Sigmoid colon (tissue), 6 donors: ENCODE measurements at regions not wholly inside any gene's neighbourhood (a gene's known extent, or its start where the extent isn't known, plus 50 kb on each side); places are given as distances from the start of the nearest gene placed in this dataset.

Experiments used
- DNase-seq: peaks from one replicate; pipeline ENCODE4 v3.0.0-alpha.2; 2019
- H3K27ac ChIP-seq, 4 donors: fragments of 200-600 bp; sonication (generic); one replicate each; pipeline ENCODE4 v1.5.1; 2016 to 2019; ENCODE audit warnings: mild to moderate bottlenecking in 1 of 4
- H3K27me3 ChIP-seq, 3 donors: fragments of 200-600 bp; sonication (generic); one replicate each; pipeline ENCODE4 v1.5.1; 2019; ENCODE audit warnings: mild to moderate bottlenecking in 1 of 3
- H3K36me3 ChIP-seq, 4 donors: fragments of 200-600 bp; sonication (generic); one replicate each; pipeline ENCODE4 v1.5.1; 2016 to 2019
- H3K4me1 ChIP-seq, 4 donors: fragments of 200-600 bp; sonication (generic); one replicate each; pipeline ENCODE4 v1.5.1; 2017 to 2019
- H3K4me3 ChIP-seq, 4 donors: fragments of 200-600 bp; sonication (generic); one replicate each; pipeline ENCODE4 v1.5.1; 2017 to 2019; ENCODE audit warnings: mild to moderate bottlenecking in 2 of 4, moderate library complexity in 1 of 4
- H3K9me3 ChIP-seq, 4 donors: fragments of 200-600 bp in 3 of 4; sonication (generic) in 3 of 4; one replicate each; pipeline versions ENCODE4 v1.5.1 to v1.6.1; 2013 to 2019
- CTCF ChIP-seq, 4 experiments: fragments of 450-650 bp in 3 of 4; fragments of 200-600 bp in 1 of 4; IDR thresholded peaks; one replicate each; pipeline ENCODE4 v1.5.1; 2016 to 2019; ENCODE audit warnings: antibody characterized with exemption in 4 of 4, mild to moderate bottlenecking in 3 of 4, moderate library complexity in 2 of 4
- EP300 ChIP-seq, 4 donors: sonication (generic); formaldehyde crosslinking; IDR thresholded peaks; one replicate each; pipeline ENCODE4 v1.6.1; 2017; ENCODE audit warnings: antibody characterized with exemption in 4 of 4
- POLR2A ChIP-seq, 2 donors: fragments of 450-650 bp; IDR thresholded peaks; one replicate each; pipeline ENCODE4 v1.6.1; 2016; ENCODE audit warnings: antibody characterized with exemption in 2 of 2, mild to moderate bottlenecking in 2 of 2, moderate library complexity in 2 of 2
- POLR2AphosphoS5 ChIP-seq, 4 donors: sonication (generic); formaldehyde crosslinking; IDR thresholded peaks; one replicate each; pipeline ENCODE4 v1.6.1; 2017; ENCODE audit warnings: antibody characterized with exemption in 4 of 4
- WGBS, 2 donors: extraction: QIAGEN DNeasy Blood & Tissue Kit; methylation state at CpG; one replicate each; pipeline ENCODE4 v1.1.7; 2013; 5-methylcytosine and 5-hydroxymethylcytosine counted together
- intact Hi-C: fragments of 100-400 bp; cut with DNase I; formaldehyde crosslinking; loops from one replicate; pipeline ENCODE4 v1.15.1; 2023
- donor health status: healthy with polysubstance abuse.
- donor health status: healthy.

GRCh38 chr13:50585674-50586413 is 257.6 kb downstream of the DLEU7 start:
- Histone ChIP-seq H3K27me3 (no peaks in the 10 kb centered on the region), H3K27ac (no peak overlapping the region), H3K4me3 (no peak overlapping the region), H3K4me1 (peaks cover 0 to 16% (median 11%) of the 10 kb centered on the region in 4 donors), H3K9me3 (no peaks in the 10 kb centered on the region), H3K36me3 (no peaks in the 10 kb centered on the region)
- no peak for TF ChIP-seq POLR2AphosphoS5 (IDR thresholded peaks at IDR 0.05)
- TF ChIP-seq EP300 (IDR thresholded peaks at IDR 0.05): no peak
- TF ChIP-seq POLR2A (IDR thresholded peaks at IDR 0.05): no peak
- no peak for TF ChIP-seq CTCF (IDR thresholded peaks at IDR 0.05)
- intact Hi-C loops: no loop called here
- 76 to 77% methylated on average over 6 of the region's 6 CpGs for WGBS, 2 donors
- no peak for DNase-seq

DNA sequence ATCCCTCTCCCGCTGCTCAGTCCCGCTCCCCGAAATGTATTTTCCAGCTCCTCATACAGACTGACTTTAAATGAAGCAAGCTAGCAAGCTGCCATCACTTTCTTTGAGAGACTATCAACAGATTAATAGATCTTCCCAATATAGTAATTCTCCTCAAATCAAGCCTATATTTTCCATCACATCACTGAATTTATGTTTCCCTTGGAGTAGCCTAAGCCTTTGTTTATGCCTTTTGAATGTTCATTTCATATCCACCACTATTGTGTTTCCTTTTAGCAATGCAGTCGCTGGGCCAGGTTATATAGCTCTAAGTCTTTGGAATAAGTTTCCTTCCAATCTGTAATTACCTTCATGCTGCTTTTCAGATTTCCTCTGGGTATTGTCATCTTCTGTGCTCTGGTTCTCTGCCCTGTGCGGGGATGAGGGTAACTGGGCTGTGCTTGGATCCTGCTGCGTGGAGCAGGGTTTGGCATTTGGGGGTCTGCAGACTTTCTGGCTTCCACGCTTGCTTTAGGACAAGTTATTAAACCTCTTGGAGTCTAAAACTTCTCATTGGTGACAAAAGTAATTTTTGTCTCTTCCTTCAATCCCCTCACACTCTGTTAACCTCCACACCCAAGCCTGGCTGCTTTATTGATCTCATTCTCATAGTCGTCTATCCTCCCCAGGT is 256.9 kb downstream of the DLEU7 start:
- no peak overlapping the region for H3K27ac ChIP-seq
- no peak for DNase-seq
- H3K4me1 ChIP-seq: peaks cover 0 to 16% (median 11%) of the 10 kb centered on the region in 4 donors
- no peaks in the 10 kb centered on the region for H3K9me3 ChIP-seq
- TF ChIP-seq EP300 (IDR thresholded peaks at IDR 0.05): no peak
- no peak for TF ChIP-seq POLR2AphosphoS5 (IDR thresholded peaks at IDR 0.05)
- no peak for TF ChIP-seq POLR2A (IDR thresholded peaks at IDR 0.05)
- TF ChIP-seq CTCF (IDR thresholded peaks at IDR 0.05): no peak
- intact Hi-C loops: no loop called here
- H3K36me3 ChIP-seq: no peaks in the 10 kb centered on the region
- no peak overlapping the region for H3K4me3 ChIP-seq
- WGBS, 2 donors: 83 to 85% methylated on average over 8 of the region's 8 CpGs
- no peaks in the 10 kb centered on the region for H3K27me3 ChIP-seq

DNA sequence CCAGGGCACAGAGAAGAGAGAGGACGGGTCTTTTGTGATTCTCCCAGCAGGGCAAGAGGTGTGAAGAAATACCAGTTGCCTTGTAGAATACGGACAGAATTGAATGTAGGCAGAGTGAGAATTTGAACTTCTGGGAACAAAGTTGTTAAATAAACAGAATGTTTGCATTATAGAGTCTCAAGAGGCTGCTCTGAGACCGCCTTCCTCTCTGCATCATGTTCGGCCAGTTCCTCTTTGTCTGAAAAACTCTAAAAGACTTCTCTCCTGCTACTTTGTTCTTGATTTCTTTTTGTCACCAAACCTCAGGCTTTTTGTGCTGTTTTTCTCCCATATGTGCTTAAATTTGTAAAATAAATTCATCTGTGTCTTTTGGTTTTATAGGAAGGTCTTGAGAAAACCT is 256.4 kb downstream of the DLEU7 start:
- no peaks in the 10 kb centered on the region for H3K9me3 ChIP-seq
- DNase-seq: no peak
- H3K27ac ChIP-seq: no peak overlapping the region
- H3K27me3 ChIP-seq: no peaks in the 10 kb centered on the region
- intact Hi-C loops: no loop called here
- no peaks in the 10 kb centered on the region for H3K36me3 ChIP-seq
- peaks cover 0 to 16% (median 11%) of the 10 kb centered on the region in 4 donors for H3K4me1 ChIP-seq
- 69 to 93% methylated on average over 4 of the region's 4 CpGs for WGBS, 2 donors
- TF ChIP-seq EP300 (IDR thresholded peaks at IDR 0.05) (no peak), CTCF (IDR thresholded peaks at IDR 0.05) (no peak)
- no peak overlapping the region for H3K4me3 ChIP-seq

DNA sequence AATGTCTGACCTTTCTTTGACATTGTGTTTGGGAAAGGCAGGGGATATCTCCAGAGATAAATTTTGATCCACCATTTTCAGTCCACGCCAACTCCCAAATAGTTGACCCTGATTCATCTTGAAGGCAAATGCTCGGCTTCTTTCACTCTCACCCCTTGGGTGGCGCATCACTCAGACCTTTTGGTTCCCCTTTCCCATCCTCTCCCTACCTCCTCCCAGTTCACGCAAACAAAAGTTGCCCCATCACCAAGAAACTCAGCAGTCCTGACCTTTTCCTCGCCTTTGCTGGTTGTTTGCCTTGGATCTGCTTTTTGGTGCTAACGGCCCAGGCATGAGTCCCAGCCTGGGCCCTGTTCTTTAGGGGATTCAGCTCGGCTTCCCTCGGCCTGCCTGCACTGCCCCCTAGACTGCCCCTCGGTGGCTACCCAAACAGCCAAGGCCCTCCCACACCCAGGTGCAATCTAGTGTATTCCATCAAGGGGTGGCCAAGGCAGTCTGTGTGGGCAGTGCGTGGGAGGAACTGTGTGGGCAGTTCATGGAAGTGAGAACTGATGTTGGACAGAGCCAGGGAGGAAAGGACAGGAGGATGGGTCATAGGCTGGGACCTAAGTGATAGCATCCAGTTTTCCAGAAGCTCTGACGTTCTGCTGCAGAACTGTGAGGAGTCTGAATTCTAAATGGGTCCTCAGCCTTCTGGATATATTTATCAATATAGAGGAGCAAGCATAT is 255.7 kb downstream of the DLEU7 start:
- 91 to 93% methylated on average over 11 of the region's 11 CpGs for WGBS, 2 donors
- DNase-seq: no peak
- no peaks in the 10 kb centered on the region for H3K27me3 ChIP-seq
- intact Hi-C loops: no loop called here
- TF ChIP-seq POLR2AphosphoS5 (IDR thresholded peaks at IDR 0.05) (no peak), EP300 (IDR thresholded peaks at IDR 0.05) (no peak), POLR2A (IDR thresholded peaks at IDR 0.05) (no peak), CTCF (IDR thresholded peaks at IDR 0.05) (no peak)
- H3K27ac ChIP-seq: no peak overlapping the region
- peaks cover 0 to 16% (median 11%) of the 10 kb centered on the region in 4 donors for H3K4me1 ChIP-seq
- H3K4me3 ChIP-seq: no peak overlapping the region
- no peaks in the 10 kb centered on the region for H3K9me3 ChIP-seq
- H3K36me3 ChIP-seq: no peaks in the 10 kb centered on the region
